IMR-90 (cell line): ENCODE measurements at regions not wholly inside any gene's neighbourhood (a gene's known extent, or its start where the extent isn't known, plus 50 kb on each side); places are given as distances from the start of the nearest gene placed in this dataset.

Experiments
- ATAC-seq: fragments of 200-7000 bp; cut with Tn5 transposase; 2 replicates; pipeline ENCODE4 v1.9.1; 2020; ENCODE audit warnings: low read depth, mild to moderate bottlenecking, moderate library complexity
- BruUV-seq: library from RNA; stranded (reverse); fragments of 400-500 nt; replicated peaks from 2 replicates; lab custom pipeline; 2021; lab: Mats Ljungman, UMichigan
- CTCF ChIA-PET: fragments of 300-600 bp; formaldehyde crosslinking; extraction: SDS; loops from one replicate; lab custom pipeline; 2021; ENCODE audit warnings: antibody characterized with exemption; lab: Yijun Ruan, JAX
- POLR2A ChIA-PET: fragments of 300-600 bp; sonication (Branson Sonifier 250); formaldehyde crosslinking; loops from one replicate; lab custom pipeline; 2022; ENCODE audit warnings: antibody characterized with exemption; ENCODE audit not compliant: unreplicated experiment; lab: Charles Lee
- DNase-seq: peaks from one replicate; pipeline ENCODE4 v3.0.0; 2013
- H2AFZ ChIP-seq: replicated peaks from 2 replicates; pipeline ENCODE3; 2013; ENCODE audit warnings: low read length, mild to moderate bottlenecking; ENCODE audit not compliant: poor library complexity
- H2AK5ac ChIP-seq: 2 replicates; pipeline ENCODE4 v1.6.1; 2013; ENCODE audit warnings: low read depth, low read length, inconsistent platforms
- H2AK9ac ChIP-seq: replicated peaks from 2 replicates; pipeline ENCODE3; 2013; ENCODE audit warnings: mild to moderate bottlenecking, low read depth, low read length, moderate library complexity; ENCODE audit not compliant: poor library complexity
- H2BK120ac ChIP-seq: 2 replicates; pipeline ENCODE4 v1.6.1; 2013; ENCODE audit warnings: low read depth, low read length, inconsistent platforms
- H2BK15ac ChIP-seq: 3 replicates; pipeline ENCODE4 v1.6.1; 2013; ENCODE audit warnings: low read depth, low read length, inconsistent platforms
- H2BK20ac ChIP-seq: 2 replicates; pipeline ENCODE4 v1.6.1; 2013; ENCODE audit warnings: low read depth, mild to moderate bottlenecking, inconsistent platforms, low read length, moderate library complexity
- H2BK5ac ChIP-seq: 2 replicates; pipeline ENCODE4 v1.6.1; 2013; ENCODE audit warnings: mild to moderate bottlenecking, low read depth, low read length, inconsistent platforms; ENCODE audit not compliant: poor library complexity, severe bottlenecking
- H3K14ac ChIP-seq: replicated peaks from 2 replicates; pipeline ENCODE4 v1.6.1; 2013; ENCODE audit warnings: low read depth, low read length, inconsistent platforms
- H3K18ac ChIP-seq: 2 replicates; pipeline ENCODE4 v1.6.1; 2013; ENCODE audit warnings: low read depth, low read length, control low read depth
- H3K23ac ChIP-seq: 2 replicates; pipeline ENCODE4 v1.6.1; 2013; ENCODE audit warnings: low read depth, low read length, inconsistent platforms
- H3K27ac ChIP-seq: 2 replicates; pipeline ENCODE4 v1.5.1; 2013; ENCODE audit warnings: mild to moderate bottlenecking, control low read depth, low read length; ENCODE audit not compliant: insufficient read depth
- H3K27me3 ChIP-seq: 2 replicates; pipeline ENCODE4 v1.6.1; 2013; ENCODE audit warnings: low read length; ENCODE audit not compliant: control insufficient read depth, insufficient read depth
- H3K36me3 ChIP-seq: 2 replicates; pipeline ENCODE4 v1.6.1; 2013; ENCODE audit warnings: low read length, mixed read lengths; ENCODE audit not compliant: control insufficient read depth, insufficient read depth
- H3K4ac ChIP-seq: 2 replicates; pipeline ENCODE4 v1.6.1; 2013; ENCODE audit warnings: low read depth, low read length, inconsistent platforms
- H3K4me1 ChIP-seq: 2 replicates; pipeline ENCODE4 v1.6.1; 2013; ENCODE audit warnings: low read length, mixed read lengths; ENCODE audit not compliant: control insufficient read depth, insufficient read depth
- H3K4me2 ChIP-seq: 2 replicates; pipeline ENCODE4 v1.6.1; 2013; ENCODE audit warnings: low read depth, mild to moderate bottlenecking, control low read depth, low read length, moderate library complexity
- H3K4me3 ChIP-seq: 2 replicates; pipeline ENCODE4 v1.5.1; 2013; ENCODE audit warnings: low read depth, mild to moderate bottlenecking, control low read depth, low read length, moderate library complexity; ENCODE audit not compliant: insufficient read depth
- H3K56ac ChIP-seq: 2 replicates; pipeline ENCODE4 v1.6.1; 2013; ENCODE audit warnings: low read length, inconsistent platforms; ENCODE audit not compliant: insufficient read depth; ENCODE audit errors: extremely low read depth
- H3K79me1 ChIP-seq, 2 experiments: 2 replicates each; pipeline ENCODE4 v1.6.1; 2013; ENCODE audit warnings: low read length in 2 of 2, inconsistent platforms in 1 of 2, low read depth in 1 of 2
- H3K9ac ChIP-seq: 2 replicates; pipeline ENCODE4 v1.6.1; 2013; ENCODE audit warnings: low read depth, low read length, control low read depth
- H3K9me1 ChIP-seq: 2 replicates; pipeline ENCODE4 v1.6.1; 2013; ENCODE audit warnings: low read length, inconsistent platforms; ENCODE audit not compliant: insufficient read depth
- H3K9me3 ChIP-seq: 2 replicates; pipeline ENCODE4 v1.6.1; 2013; ENCODE audit warnings: low read length; ENCODE audit not compliant: control insufficient read depth, insufficient read depth
- H4K20me1 ChIP-seq: 2 replicates; pipeline ENCODE4 v1.6.1; 2013; ENCODE audit warnings: low read length, inconsistent platforms; ENCODE audit not compliant: insufficient read depth
- H4K5ac ChIP-seq: 2 replicates; pipeline ENCODE4 v1.6.1; 2013; ENCODE audit warnings: mild to moderate bottlenecking, low read depth, low read length, control low read depth
- H4K8ac ChIP-seq, 2 experiments: 2 replicates each; pipeline ENCODE4 v1.6.1; 2013; ENCODE audit warnings: low read depth in 2 of 2, low read length in 2 of 2, control low read depth in 1 of 2, inconsistent platforms in 1 of 2
- H4K91ac ChIP-seq: 2 replicates; pipeline ENCODE4 v1.6.1; 2013; ENCODE audit warnings: low read depth, low read length, inconsistent platforms; ENCODE audit not compliant: insufficient read depth
- BHLHE40 ChIP-seq: fragments of 150-350 bp; IDR thresholded peaks from 2 replicates; pipeline ENCODE4 v1.6.1; 2016; ENCODE audit warnings: mild to moderate bottlenecking, low read depth, low read length
- CEBPB ChIP-seq: IDR thresholded peaks from 2 replicates; pipeline ENCODE4 v1.6.1; 2012; ENCODE audit warnings: low read depth, low read length, improper control_type of control experiment
- CHD1 ChIP-seq: IDR thresholded peaks from 2 replicates; pipeline ENCODE4 v1.6.1; 2012; ENCODE audit warnings: low read depth, low read length, improper control_type of control experiment
- FOS ChIP-seq: fragments of 150-350 bp; IDR thresholded peaks from 2 replicates; pipeline ENCODE4 v1.6.1; 2016; ENCODE audit warnings: low read depth, low read length
- MAFK ChIP-seq: IDR thresholded peaks from 2 replicates; pipeline ENCODE4 v1.6.1; 2012; ENCODE audit warnings: low read depth, low read length, improper control_type of control experiment
- MAZ ChIP-seq: IDR thresholded peaks from 2 replicates; pipeline ENCODE4 v1.6.1; 2012; ENCODE audit warnings: low read depth, mild to moderate bottlenecking, low read length, improper control_type of control experiment, moderate library complexity, borderline replicate concordance
- MXI1 ChIP-seq: IDR thresholded peaks from 2 replicates; pipeline ENCODE4 v1.6.1; 2012; ENCODE audit warnings: low read depth, mild to moderate bottlenecking, low read length, moderate library complexity, borderline replicate concordance
- NFE2L2 ChIP-seq: fragments of 150-350 bp; IDR thresholded peaks from 2 replicates; pipeline ENCODE4 v1.6.1; 2016; ENCODE audit warnings: low read depth, mild to moderate bottlenecking, low read length
- POLR2A ChIP-seq: IDR thresholded peaks from 2 replicates; pipeline ENCODE4 v1.6.1; 2012; ENCODE audit warnings: mild to moderate bottlenecking, low read depth, low read length
- RAD21 ChIP-seq: IDR thresholded peaks from 2 replicates; pipeline ENCODE4 v1.6.1; 2012; ENCODE audit warnings: low read length, improper control_type of control experiment
- RCOR1 ChIP-seq: IDR thresholded peaks from 2 replicates; pipeline ENCODE4 v1.6.1; 2012; ENCODE audit warnings: mild to moderate bottlenecking, low read length, improper control_type of control experiment; ENCODE audit not compliant: insufficient replicate concordance
- RFX5 ChIP-seq: IDR thresholded peaks from 2 replicates; pipeline ENCODE4 v1.8.0; 2012; ENCODE audit warnings: low read depth, mild to moderate bottlenecking, low read length, moderate library complexity
- SMC3 ChIP-seq: fragments of 150-350 bp; IDR thresholded peaks from 2 replicates; pipeline ENCODE4 v1.6.1; 2016; ENCODE audit warnings: low read depth, mild to moderate bottlenecking, antibody characterized with exemption, low read length, moderate library complexity
- WGBS, 2 experiments: methylation state at CpG; one replicate each; pipeline versions ENCODE4 v1.1.5 to v1.1.7; 2013; ENCODE audit warnings: missing lambda C conversion rate in 2 of 2; ENCODE audit not compliant: insufficient read length in 1 of 2; ENCODE audit errors: extremely low coverage in 2 of 2; 5-methylcytosine and 5-hydroxymethylcytosine counted together
- dilution Hi-C: fragments of 300-500 bp; cut with HindIII; formaldehyde crosslinking; loops from one replicate; pipeline ENCODE4 v1.14.3; 2018; ENCODE audit warnings: low sequenced_read_pairs; ENCODE audit not compliant: unreplicated experiment
- in situ Hi-C: fragments of 300-500 bp; cut with MboI; formaldehyde crosslinking; loops from 3 replicates; pipeline ENCODE4 v1.14.3; 2019; ENCODE audit warnings: low sequenced_read_pairs, inconsistent platforms, mixed read lengths
- intact Hi-C: fragments of 100-400 bp; cut with micrococcal nuclease; formaldehyde crosslinking; loops from 2 replicates; pipeline ENCODE4 v1.10.0; 2022
- TF ChIP-seq, protein P1 (sequence below): fragments of 150-350 bp; IDR thresholded peaks from 2 replicates; pipeline ENCODE4 v1.6.1; 2016; ENCODE audit warnings: low read depth, mild to moderate bottlenecking, low read length, moderate library complexity, borderline replicate concordance
- TF ChIP-seq, protein P2 (sequence below): conservative IDR thresholded peaks from 2 replicates; pipeline ENCODE4 v1.5.1; 2012; ENCODE audit warnings: mild to moderate bottlenecking, low read depth, low read length, improper control_type of control experiment
- TF ChIP-seq, protein P3 (sequence below): fragments of 150-350 bp; IDR thresholded peaks from 2 replicates; pipeline ENCODE4 v1.6.1; 2017; ENCODE audit warnings: mild to moderate bottlenecking, antibody characterized with exemption, low read length, low read depth

DNA sequence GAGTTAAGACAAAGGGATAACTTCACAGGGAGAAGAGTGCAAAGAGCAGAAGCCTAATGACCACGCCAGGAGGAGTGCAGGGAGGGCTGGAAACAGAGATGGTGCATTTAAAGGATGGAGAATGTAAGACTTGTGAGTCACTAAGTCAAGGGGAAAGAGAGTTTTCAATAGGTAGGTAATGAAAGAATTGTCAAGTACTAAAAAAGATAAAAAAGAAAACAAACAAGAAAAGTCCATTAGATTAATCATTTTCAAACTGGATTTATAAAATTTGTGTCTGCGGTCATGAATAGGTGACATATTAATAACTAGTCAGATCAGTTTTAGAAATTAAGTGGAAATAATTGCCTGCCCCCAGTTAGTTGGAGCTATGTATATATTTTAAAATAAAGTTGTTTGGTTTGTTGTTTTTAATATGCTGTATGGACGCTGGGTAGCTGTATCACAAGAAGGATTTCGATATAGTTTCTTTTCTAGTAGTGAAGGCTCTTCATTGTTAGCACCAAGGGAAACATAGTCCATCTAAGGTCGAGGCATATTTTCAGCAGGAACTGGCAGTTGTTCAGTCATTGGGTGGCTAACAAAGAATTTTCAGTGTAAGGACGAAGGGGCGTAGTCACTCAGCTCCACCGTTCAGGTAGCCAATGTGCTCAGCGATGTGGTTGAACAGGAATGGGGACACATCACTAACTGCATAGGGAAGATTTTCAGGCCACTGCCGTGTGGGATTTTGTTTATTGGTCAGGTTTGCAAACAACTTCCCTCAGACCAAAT lies 203.0 kb downstream of the TGFB2 start:
- no peak for ATAC-seq
- Histone ChIP-seq H3K4me1 (no peaks in the 10 kb centered on the region), H2BK120ac (no peak overlapping the region), H4K20me1 (no peaks in the 10 kb centered on the region), H3K9me1 (no peaks in the 10 kb centered on the region), H2AK5ac (no peak overlapping the region), H3K56ac (no peak overlapping the region), H2BK20ac (no peak overlapping the region), H2BK15ac (no peak overlapping the region), H2BK5ac (no peak overlapping the region), H3K36me3 (no peaks in the 10 kb centered on the region), H3K9ac (no peak overlapping the region), H3K14ac (no peak overlapping the region), H3K23ac (no peak overlapping the region), H2AK9ac (no peak overlapping the region), H4K8ac (no peak overlapping the region), H3K18ac (no peak overlapping the region), H3K27me3 (no peaks in the 10 kb centered on the region), H4K91ac (no peak overlapping the region), H2AFZ (no peak overlapping the region), H3K9me3 (no peaks in the 10 kb centered on the region), H3K27ac (no peak overlapping the region), H3K79me1 (no peaks in the 10 kb centered on the region), H3K4me3 (no peak overlapping the region), H3K4me2 (no peak overlapping the region), H3K4ac (no peak overlapping the region), H4K5ac (no peak overlapping the region)
- POLR2A ChIA-PET = no interaction called here
- DNase-seq = no peak
- intact Hi-C loops = no loop called here
- 100% methylated on average over 1 of the region's 10 CpGs; no CpG with 5 or more reads in 1 of the 2 experiments for WGBS, 2 experiments
- dilution Hi-C loops = no loop called here
- no peak for TF ChIP-seq POLR2A
- no peak for TF ChIP-seq RCOR1
- TF ChIP-seq, protein P1, sequence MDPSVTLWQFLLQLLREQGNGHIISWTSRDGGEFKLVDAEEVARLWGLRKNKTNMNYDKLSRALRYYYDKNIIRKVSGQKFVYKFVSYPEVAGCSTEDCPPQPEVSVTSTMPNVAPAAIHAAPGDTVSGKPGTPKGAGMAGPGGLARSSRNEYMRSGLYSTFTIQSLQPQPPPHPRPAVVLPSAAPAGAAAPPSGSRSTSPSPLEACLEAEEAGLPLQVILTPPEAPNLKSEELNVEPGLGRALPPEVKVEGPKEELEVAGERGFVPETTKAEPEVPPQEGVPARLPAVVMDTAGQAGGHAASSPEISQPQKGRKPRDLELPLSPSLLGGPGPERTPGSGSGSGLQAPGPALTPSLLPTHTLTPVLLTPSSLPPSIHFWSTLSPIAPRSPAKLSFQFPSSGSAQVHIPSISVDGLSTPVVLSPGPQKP = no peak
- TF ChIP-seq, protein P2, sequence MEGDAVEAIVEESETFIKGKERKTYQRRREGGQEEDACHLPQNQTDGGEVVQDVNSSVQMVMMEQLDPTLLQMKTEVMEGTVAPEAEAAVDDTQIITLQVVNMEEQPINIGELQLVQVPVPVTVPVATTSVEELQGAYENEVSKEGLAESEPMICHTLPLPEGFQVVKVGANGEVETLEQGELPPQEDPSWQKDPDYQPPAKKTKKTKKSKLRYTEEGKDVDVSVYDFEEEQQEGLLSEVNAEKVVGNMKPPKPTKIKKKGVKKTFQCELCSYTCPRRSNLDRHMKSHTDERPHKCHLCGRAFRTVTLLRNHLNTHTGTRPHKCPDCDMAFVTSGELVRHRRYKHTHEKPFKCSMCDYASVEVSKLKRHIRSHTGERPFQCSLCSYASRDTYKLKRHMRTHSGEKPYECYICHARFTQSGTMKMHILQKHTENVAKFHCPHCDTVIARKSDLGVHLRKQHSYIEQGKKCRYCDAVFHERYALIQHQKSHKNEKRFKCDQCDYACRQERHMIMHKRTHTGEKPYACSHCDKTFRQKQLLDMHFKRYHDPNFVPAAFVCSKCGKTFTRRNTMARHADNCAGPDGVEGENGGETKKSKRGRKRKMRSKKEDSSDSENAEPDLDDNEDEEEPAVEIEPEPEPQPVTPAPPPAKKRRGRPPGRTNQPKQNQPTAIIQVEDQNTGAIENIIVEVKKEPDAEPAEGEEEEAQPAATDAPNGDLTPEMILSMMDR = no peak
- no peak for TF ChIP-seq SMC3
- no peak for TF ChIP-seq BHLHE40
- TF ChIP-seq NFE2L2 = no peak
- TF ChIP-seq MAFK = no peak
- no peak for TF ChIP-seq CHD1
- TF ChIP-seq, protein P3, sequence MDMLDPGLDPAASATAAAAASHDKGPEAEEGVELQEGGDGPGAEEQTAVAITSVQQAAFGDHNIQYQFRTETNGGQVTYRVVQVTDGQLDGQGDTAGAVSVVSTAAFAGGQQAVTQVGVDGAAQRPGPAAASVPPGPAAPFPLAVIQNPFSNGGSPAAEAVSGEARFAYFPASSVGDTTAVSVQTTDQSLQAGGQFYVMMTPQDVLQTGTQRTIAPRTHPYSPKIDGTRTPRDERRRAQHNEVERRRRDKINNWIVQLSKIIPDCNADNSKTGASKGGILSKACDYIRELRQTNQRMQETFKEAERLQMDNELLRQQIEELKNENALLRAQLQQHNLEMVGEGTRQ = no peak
- no peak for TF ChIP-seq CEBPB
- TF ChIP-seq MXI1 = no peak
- TF ChIP-seq RFX5 = no peak
- no peak for TF ChIP-seq MAZ
- TF ChIP-seq RAD21 = no peak
- TF ChIP-seq FOS = no peak
- CTCF ChIA-PET = interaction anchor here (0.6 to 1.0 kb wide), 2 partner anchors 48 to 1378 kb away, joined by 3 to 4 read pairs; no protein-coding TSS in a partner anchor
- in situ Hi-C loops = no loop called here
- no TSS peak for BruUV-seq
